ENCODE measurements at regions not wholly inside any gene's neighbourhood (a gene's known extent, or its start where the extent isn't known, plus 50 kb on each side); places are given as distances from the start of the nearest gene placed in this dataset.
"Not testable (repeated sequence)": the region's sequence is repeated elsewhere in the genome, so short reads cannot be mapped to it uniquely, and the experiment has no call there.

DNA sequence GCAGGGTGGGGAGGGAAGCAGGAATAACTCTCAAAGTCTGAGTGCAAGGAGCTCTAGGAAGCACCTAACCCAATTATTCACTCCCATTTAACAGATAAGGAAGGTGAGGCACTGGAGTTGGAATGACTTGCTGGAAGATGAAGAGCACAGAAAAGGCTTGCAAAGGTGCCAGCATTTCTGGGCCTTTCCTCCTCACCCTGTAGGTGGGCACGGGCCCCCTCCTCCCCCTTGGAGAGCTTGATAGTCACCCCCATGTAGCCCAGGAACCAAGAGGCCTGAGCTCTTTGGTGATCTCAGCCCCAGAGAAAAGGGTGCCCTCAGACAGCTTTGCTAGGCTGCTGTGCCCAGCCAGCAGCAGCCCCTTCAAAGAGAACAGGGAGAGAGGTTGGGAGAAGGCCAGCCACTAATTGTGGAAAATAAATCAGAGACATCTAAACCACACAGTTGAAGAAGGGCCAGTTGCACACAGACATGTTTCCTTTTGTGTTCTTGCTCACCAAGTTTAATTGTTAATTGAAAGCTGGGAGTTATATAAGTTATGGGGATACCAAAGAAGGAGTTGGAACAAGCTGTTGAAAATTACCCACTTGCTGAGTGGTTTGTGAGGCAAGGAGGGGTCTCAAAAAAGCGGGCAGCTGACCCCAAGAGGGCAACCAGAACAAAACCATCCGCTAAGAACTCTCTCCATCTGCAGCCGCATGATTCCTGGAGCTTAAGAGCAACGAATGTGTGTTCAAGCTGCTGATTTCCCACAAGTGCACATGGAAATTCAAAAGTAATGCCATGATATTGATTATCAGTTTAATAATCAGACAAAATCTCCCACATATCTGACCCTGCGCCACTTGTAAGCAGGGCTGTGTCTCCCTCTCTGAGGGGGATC, 77.0 kb downstream of the MRPL14 start:
- DNase-seq: no peak

DNA sequence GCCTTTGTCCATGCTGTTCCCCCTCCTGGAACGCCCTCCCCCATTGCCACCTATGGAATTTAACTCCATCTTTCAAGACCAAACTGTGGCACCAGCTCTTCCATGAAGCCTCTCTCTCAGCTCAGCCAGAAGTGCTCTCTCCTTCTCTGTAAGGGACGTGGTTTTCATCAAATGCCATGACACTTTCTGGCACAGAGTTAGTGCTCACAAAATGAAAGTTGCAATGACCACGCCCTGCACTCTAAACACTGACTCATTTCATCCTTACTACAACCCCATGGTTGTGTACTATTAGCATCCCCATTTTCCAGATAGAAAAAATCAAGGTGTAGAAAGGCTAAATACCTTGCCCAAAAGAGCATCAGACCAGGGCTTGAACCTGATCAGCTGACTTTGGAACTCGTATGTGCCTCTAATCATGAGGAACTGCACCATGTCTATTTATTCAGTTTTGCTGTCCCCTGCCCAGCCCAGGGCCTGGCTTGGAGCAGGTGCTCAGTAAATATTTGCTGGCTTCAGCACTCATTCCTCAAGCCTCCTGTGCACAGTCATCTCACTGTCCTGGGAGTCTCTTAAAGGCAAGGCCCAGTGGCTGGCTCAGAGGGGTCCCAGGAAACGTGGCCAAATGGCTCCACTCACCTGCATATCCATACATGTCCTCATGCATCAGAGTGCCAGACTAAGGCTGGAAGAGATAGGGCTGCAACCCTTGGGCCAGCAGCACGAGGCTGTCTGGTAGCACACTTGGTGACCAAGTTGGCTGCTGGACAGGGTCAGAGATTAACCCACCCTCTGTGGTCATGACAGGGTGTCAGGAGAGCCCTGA, 77.9 kb downstream of the MRPL14 start:
- no peak for DNase-seq

DNA sequence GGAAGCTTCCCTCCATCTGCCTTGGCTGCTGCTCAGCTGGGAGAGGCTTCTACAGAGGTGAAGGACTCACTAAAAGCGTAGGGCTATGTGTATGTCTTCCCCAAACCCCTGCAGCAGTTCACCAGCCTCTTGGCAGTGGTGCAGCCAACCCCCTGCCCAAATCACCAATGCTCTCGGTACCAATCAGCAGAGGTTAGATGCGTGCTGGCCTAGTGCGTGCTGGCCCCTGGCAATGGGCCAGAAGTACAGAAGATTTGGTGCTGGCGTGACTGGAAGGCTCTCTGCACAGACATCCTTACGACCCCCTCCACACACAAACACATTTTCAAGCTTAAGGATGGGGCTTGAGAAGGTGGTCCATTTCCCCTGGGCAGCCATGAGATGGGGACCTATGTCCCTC, 79.0 kb downstream of the MRPL14 start:
- DNase-seq: no peak

DNA sequence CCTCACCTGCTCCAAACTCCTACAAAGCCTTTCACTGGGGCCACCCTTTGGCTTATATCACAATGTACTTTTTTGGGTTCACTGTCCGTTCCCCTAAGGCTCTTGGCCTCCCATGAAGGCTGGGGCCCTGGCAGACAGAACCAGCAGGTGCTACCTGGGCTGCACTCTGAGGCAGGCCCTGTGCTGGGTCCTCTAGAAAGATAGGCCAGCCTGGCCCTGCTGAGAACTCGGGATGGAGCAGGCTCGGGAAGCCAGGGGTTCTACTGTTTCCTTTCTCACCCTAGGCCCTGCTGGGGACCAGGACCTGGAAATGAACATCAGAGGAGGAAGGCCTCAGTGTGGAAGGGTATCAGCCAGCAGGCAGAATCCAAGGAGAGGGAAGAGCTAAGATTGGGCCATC, 79.5 kb downstream of the MRPL14 start:
- no peak for DNase-seq

DNA sequence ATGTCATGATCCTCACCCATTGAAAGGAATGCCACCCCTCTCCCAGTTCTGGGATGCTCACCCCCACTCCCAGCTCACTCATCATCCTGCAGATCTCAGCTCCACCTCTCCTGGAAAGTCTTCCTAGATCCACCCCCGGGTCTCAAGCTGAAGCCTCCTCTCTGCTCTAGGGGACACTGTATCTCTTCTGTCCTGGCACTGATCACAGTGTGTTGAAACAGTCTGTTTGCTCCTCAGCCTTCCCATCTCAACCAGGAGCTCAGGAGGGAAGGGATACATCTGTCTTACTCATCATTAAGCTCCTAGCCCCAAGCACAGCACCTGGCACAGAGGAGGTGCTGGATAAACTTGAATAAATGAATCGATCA, 80.1 kb downstream of the MRPL14 start:
- DNase-seq: no peak

DNA sequence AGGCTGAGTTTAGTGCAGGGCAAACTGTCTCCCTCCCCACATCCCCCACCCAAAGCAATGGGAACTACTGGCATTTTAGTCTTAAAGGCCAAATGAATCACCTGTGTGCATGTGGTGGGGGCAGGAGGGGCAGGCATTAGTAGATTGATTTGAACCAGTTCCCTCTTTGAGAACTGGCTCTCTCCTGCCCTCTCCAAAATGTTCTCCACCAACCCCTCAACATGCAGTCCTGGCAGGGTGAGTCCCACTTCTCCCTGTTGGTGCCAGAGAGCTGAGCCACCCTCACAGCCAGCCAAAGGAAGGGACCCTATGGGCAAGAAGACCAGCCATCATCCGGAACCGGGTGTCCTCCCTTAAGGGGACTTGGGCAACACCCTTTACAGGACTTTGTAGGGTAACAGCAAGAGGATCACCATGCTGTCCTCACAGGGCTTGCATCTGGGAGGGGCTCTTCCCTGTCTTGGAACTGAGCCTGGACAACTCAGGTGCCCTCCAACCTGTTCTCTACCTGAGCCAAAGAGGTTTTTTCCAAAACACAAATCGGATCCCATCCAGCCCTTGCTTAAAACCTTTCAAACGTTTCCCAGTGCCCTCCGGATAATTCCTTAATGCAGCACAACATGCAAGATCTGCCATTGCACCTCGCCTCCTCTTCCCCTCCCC, 80.6 kb downstream of the MRPL14 start:
- DNase-seq: no peak

DNA sequence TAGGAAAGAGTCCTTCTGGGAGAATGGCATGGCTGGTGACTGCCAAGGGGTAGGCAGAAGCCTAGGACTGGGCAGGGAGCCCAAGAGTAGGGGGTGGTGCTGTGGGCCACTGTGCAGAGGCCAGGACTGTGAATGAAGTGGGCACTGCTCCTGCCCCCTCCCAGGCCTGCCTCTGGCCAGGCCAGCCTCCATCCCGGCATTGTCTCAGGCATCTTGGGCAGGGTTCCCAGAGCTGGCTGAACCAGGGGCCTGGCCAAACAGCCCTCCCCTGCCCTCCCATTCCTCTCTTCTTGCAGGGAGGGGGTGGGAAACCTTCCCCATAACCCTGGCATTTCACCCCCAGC, 81.6 kb downstream of the MRPL14 start:
- DNase-seq: no peak

DNA sequence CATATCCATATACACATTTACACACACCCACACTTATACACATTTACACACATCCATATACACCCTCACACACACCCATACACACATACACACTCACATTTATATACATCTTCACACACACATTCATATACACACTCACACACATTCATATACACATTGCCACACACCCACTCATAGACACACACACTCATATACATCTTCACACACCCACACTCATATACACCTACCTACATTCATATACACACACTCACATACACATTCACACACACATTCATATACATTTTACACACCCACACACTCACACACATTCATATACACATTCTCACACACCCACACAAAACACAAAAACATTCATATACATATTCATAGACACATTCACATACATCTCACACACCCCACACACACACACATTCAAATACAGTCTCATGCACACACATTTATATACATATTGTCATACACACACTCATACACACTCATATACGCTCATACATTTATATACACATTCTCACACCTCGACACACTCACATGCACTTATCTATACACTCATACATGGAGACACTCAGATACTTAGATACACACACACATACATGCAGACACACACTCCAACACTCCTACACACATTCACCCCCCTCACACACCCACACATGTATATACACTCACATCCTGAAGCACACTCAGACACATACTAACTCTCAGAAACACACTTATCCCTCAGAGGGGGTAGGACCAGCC, 82.1 kb downstream of the MRPL14 start:
- DNase-seq: no peak

DNA sequence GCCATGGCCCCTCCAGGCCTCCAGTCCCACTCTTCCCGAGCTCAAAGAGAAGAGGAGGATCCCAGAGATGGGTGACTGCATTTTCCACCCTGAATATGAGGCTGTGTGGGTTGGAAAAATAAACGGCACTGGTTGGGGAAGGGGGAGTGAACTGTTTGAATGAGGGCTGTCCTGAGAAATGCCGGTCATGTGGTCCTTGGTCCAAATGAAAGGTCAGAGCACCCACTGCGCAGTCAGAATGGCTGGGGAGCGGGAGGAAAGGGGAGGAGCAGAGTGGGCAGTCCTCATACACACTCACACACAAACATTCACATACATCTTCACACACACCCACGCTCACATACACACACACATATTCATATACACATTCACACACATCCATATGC, 83.1 kb downstream of the MRPL14 start:
- DNase-seq: no peak

DNA sequence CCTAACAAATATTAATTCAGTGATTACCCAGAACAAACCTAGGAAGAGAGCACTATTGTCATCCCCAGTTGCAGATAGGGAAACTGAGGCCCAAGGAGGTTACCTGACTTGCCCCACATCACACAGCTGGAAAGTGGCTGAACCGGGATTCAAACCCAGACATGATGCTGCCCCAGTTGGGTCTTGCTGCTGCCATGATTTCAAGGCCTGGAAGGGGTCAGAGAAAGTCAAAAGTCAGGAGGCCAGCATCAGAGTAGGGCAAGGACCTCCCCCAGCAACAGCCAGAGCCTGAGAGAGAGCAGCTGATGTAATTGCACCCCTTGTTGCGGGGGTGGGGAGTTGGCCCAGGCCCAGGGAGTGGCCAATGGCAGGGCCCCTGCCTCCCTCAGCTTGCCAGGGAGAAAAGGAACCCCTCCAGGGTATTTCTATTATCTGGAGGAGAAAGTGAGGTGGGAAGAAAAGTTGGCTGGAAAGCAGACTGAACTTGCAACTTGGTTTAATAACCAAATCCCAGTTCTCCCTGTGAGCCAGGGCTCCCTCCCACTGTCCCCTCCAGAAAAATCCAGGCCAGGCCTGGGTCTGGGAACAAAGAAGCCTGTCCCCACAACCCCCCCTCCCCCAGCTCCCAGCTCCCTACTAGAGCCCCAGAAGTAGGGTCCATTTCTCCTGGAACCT, 83.6 kb downstream of the MRPL14 start:
- DNase-seq: no peak

DNA sequence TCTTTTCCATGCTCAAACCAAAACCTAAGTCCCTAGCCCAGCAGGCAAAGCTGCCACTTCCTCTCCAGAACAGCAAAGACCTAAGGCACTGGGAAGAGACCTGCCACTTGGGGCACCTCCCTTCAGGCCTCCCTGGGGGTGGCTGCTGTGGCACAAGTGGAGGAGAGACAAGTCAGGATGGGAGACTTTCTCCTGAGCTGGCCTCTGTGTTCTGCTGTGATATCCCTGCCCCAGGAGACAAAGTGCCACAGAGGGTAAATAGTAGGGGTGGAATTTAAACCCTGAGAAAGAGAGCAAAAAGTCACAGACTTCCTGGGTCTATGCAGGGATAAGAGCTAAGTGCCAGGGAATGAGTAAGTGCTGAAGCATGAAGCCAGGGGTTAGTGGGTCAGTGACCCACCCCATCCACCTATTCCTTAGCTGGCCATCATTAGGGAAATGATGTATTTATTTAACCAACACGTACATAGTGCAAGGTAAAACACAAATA, 84.2 kb downstream of the MRPL14 start:
- no peak for DNase-seq

DNA sequence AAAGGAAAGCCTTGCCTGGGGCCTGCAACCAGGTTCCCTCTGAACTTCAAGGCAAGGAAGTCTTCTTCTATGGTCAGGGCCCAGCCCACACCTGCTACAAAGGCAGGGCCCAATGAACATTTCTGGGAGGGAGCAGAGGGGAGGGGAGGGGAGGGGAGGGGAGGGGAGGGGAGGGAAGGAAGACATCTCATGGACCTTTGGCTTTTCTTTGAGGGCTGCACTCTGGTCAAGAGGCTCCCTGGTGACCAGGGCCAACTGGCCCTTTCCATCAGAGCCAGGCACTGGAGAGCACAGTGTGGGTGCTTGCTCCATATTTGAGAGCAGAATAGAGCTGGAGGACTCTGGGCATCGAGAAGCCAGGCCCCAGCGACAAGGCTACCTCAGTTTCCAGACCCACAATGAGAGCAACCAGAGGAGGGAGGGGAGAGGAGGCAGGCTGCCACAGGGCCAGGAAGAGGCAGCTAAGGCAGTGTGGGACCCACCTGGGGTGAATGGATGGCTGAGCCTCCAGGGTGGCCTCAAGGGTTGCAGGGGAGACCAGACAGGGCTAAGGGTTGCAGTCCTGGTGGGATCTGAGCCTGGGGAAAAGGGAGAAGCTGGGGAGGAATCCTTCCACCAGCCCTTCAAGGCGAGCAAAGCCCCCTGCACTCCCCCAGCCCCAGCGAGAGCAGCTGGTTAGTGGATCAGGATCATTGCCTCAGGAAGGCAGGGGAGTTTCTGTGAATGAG, 84.8 kb downstream of the MRPL14 start:
- DNase-seq: no peak

DNA sequence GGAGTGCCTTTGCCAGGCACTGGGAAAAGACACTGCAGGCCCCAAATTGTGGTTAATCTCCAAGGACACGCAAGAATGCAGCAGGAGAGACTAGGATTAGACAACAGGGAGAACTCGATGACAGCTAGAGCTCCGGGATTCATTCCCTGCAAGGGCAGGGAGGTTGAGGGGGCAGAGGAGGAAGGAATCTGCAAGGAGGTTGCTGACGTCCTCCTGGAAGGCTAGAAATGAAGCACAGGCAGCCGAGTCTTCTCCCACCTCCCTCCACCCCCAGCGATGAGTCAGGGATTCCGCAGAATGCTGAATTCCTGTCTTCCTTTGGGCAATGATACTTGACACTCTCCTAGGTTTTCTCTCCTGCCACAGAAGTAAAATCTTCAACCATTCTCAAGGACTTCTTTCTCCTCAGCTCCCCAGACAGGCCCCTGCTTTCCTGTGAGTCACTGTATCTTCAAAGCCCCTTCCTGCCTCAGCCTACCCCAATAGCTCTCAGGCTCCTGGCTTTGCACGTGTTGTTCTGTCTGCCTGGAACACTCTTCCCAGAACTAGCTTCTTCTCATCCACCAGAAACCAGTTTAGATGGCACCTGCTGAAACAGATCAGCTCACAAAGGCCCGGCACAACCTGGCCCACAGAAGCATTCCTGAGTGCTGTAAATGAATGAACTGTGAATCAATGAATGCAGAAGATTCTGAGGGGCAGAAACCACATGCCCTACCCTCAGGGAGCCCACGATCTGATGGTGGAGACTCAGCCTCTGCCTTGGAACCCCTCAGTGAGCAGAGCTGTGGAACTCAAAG, 85.6 kb downstream of the MRPL14 start:
- DNase-seq: no peak

DNA sequence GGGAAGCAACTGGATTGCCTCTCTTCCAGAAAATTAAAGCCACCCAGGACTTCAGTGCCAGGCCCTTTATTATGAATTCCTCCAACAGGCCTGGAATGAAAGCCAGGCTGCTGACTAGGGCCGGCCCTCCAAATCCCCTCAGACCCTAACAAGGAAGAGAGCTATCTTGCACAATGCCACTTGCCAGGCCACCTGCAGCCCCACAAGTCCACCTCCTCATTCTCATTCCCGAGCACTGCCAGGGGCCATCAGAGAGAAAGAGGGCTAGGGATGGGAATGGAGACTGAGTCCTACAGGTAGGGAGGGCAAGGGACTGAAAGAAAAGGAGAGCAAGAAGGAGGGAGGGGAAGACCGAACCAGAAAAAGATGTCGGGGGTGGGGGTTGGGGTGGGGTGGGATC, 86.5 kb downstream of the MRPL14 start:
- no peak for DNase-seq

DNA sequence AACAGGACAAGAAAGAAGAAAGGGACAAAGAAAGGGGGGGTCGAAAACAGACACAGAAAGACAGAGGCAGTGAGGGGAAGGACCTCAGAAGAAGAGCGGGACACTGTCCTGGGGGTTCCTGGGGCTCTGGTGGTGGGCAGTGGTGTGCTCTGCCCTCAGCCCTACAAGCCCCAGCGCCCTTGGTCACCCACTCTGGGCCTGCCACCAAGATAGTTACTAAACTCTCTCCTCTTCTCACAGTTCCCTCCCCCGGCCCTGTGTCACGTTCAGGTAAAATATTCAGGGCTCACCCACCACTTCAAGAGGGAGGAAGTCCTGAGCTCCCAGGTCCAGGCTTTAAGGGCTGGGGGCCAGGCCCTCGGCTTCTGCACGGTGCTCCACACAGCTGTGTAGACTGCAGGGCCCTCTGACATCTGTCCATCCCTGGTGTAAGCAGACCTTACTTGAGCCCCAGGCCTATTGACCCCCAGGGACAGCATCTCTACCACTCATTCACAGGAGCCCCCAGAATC, 87.4 kb downstream of the MRPL14 start:
- DNase-seq: no peak

DNA sequence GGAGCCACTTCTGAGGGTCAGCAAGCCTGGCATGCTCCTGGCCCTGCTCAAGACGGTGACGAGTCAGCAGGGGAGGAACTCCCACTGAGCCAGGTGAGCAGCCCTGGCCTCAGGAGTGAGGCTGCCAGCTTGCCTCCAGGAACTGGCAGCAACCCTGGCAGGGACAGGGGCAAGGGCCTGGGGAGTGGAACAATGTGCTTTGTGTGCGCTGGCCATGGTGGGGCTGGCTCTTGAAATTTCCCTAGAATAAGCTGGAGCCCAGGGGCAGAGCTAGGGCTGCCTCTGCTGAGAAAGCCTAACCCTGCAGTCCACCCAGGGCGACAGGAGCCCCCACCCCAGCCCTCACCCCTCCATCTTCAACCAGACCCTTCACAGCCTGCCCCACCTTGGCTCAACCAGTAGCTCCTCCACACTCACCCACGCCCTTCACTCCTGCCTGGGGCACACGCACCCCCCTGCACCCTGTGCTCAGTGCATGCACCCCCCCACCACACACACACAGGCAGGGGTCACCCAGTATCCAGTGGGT, 88.0 kb downstream of the MRPL14 start:
- no peak for DNase-seq

DNA sequence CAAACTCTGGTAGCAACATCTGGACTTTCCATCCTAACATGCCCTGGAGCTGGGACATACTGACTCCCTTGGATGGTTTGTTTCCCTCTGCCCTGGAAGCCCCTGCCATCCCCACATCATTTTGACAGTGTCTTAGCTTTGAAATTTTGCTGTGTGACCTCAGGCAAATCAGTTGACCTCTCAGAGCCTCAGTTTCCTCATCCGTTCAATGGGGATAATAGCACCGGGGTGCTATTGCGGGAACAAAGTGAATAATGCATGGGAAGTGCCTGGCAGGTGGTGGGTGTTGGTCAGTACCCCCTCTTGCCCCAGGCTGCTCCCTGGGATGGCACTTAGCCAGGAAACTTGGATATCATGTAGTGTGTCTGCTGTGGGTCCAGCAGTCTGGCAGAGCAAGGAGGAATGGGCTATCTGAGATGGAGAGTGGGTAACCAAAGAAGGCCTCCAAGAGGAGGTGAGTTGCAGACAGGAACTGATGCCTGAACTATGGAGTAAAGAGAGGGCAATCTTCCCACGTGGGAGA, 88.6 kb downstream of the MRPL14 start:
- no peak for DNase-seq

DNA sequence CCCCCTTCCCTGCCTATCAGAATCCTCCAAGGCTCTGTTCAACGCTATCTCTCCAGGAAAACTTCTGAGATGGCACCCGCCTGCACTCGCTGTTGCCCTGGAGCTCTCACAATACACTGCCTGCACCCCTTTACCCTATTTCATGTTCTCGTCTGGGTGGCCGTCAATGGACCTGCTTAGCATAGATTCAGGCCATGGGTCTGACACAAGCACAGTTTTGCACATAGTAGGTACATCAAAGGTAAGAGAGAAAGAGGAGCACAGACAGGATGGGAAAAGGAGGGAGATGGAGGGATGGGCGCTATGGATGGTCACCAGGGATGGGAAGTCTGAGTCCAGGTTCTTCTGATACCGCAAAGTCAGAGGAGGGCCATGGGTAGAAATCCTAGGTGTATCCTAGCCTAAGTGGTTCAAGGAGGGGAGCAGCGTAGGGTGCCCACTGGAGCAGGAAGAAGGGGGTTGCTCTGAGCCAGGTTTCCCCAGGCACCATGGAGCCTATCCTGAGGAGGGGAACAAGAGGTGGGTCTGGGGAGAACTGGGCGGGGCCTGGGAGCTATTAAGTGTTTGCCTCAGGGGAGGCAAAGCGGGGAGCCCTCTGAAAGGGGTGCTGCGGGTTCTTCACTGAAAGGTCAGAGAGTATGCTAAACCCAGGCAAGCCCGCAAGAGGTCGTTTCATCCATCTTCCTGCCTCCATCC, 89.3 kb downstream of the MRPL14 start:
- no peak for DNase-seq

DNA sequence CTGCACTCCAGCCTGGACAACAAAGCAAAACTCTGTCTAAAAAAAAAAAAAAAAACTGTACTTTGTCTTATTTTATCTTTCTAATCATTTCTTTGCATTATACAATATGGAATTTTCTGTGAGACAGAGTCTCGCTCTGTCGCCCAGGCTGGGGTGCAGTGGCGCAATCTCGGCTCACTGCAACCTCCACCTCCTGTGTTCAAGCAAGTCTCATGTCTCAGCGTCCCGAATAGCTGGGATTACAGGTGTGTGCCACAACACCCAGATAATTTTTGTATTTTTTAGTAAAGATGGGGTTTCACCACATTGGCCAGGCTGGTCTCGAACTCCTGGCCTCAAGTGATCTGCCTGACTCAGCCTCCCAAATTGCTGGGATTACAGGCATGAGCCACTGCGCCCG, 90.0 kb downstream of the MRPL14 start:
- DNase-seq: not testable (repeated sequence)
